HG02798 (cell line): ENCODE measurements at regions not wholly inside any gene's neighbourhood (a gene's known extent, or its start where the extent isn't known, plus 50 kb on each side); places are given as distances from the start of the nearest gene placed in this dataset.

Experiments used
- ATAC-seq: cut with Tn5 transposase; IDR thresholded peaks from one replicate; pipeline ENCODE4 v1.9.1; 2021; ENCODE audit warnings: mild to moderate bottlenecking; ENCODE audit not compliant: unreplicated experiment, poor library complexity

- ATAC-seq, result no peak
Observed at GRCh38 chr13:104256701-104257100, 1190.5 kb upstream of the SLC10A2 start.

DNA sequence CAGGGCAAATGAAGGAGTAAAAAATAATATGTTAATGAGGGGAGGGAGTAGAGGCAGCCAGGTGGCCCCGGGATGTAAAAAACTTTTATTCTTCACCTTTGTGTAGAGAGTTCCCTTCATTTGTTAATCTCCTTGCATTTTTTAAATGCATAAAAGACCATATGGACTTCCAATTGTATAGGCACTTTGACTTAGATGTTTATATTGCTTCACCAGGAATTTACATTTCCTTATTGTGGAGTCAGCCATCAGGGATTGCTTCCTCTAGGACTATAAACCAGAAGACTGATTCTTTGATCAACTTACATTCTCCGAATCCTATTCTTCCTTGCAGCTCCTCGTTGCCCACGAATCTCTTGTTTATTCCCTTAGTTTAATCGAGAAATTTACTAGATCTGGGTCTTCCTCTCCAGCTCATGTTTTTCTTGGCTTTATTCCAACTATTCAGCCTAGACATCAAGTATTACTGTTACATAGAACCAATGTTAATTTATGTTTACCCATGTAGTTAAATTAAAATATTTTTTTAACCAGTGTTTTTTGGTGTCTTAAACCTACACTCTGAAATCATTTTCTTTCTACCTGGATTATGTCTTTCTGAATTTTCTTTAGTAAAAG, 1187.0 kb upstream of the SLC10A2 start:
- no peak for ATAC-seq

DNA sequence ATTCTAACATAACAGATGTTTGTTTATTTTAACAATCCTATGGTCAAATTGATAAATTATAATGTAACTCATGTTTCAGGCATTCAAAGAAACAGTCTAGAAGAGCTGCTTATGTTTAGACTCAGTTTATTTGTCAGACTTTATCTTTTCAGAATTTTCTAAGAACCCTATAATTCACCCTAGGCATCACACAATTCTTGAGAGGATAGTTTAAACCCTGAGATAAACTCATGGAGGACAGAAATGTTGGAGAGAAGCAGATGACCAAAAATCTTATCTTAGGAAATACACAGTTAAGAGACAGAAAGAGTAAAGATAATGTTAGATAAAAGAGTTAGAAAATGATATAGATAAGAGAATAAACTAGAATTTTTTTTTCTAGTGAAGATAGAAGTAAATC, 1185.7 kb upstream of the SLC10A2 start:
- no peak for ATAC-seq

- no peak for ATAC-seq
Observed at GRCh38 chr13:104246955-104247354, 1180.7 kb upstream of the SLC10A2 start.

- no peak for ATAC-seq
Observed at GRCh38 chr13:104206450-104207044, 1140.3 kb upstream of the SLC10A2 start.

- ATAC-seq, result no peak
Observed at GRCh38 chr13:104204177-104204576, 1138.0 kb upstream of the SLC10A2 start.

DNA sequence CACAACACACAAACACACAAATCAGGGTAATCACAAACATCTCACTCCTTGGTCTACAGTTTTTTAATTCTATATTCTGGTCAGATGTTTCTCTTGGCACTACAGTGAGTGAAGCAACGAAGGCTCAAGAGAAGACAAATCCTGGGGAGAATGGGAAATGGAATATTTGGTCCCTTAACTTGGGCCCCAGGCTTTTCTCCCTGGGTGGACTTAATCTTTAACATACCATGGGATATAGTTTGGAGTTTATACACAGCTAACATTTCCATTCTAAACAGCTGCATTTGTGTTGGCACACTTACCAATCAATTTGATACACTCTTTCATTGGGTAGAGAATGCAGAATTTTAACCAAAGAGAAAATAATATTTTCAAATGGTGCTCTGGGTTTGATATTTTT, 1132.6 kb upstream of the SLC10A2 start:
- no peak for ATAC-seq

DNA sequence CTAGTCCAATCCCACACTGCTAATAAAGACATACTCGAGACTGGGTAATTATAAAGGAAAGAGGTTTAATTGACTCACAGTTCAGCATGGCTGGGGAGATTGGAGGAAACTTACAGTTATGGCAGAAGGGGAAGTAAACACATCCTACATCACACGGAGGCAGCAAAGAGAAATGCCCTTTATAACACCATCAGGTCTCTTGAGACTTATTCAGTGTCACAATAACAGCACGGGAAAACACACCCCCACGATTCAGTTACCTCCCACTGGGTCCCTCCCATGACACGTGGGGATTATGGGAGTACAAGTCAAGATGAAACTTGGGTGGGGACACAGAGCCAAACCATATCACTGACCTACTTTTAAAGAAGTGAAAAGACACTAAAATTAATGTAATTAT, 1130.4 kb upstream of the SLC10A2 start:
- no peak for ATAC-seq

DNA sequence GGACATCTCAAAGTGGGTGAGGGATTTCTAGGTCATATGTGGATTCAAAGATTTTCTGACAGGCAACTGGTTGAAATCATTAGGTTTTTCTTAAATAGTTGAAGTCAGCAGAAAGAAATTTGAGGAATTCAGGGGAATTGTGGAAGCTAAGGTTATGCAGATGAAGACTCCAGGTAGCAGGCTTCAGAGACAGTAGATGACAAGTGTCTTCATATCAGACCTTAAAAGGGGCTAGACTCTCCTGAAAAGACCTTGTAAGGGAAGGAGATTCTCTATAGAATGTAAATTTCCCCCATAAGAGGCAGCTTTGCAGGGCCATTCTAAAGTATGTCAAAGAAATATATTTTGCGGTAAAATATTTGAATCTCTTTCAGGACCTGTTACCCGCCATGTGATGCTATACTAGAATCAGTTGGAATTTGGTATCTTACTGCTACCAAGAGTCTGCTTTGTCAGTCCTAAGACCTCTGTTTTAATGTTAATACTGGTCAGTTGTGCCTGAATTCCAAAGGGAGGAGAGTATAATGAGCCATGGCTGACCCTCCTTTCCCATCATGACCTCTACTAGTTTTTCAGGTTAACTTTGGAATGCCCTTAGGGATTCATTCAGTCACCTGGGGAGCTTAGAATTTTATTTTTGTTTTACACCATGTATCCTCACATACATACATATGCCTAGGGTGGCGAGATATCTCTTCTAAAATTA, 1115.5 kb upstream of the SLC10A2 start:
- ATAC-seq, result no peak

- no peak for ATAC-seq
Observed at GRCh38 chr13:104170980-104171555, 1104.9 kb upstream of the SLC10A2 start.

GRCh38 chr13:104163866-104164630, 1097.8 kb upstream of the SLC10A2 start:
- no peak for ATAC-seq

- no peak for ATAC-seq
Observed at GRCh38 chr13:104160536-104160935, 1094.3 kb upstream of the SLC10A2 start.

DNA sequence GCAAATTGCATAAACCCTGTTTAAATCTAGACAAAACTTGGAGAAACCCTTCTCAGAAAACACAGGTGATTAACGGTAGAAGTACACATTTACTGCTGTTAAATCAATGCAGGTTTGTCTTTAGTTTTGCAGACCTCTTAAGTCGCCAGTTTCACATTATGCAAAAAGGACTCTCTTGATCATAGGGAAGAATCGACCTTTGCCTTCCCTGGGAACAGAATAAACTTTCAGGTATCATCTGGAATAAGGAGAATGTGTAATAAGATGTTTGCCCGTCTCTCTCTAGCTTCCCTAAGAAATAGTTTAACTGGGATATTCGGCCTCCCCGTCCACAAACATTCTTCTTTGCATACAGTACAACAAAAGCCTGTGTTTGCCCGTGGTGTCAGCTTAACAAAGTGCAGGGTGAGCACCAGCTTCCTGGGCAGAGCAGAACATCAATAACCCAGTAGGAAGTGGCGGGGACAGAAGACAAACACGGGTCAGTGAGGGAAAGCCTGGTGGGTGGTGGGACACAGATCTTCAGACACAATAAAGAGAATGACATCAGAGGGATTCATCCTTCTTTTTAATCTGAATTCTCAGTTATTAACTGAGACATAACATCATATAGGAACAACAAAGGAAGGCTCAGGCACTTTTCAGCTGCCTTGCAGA, 1077.7 kb upstream of the SLC10A2 start:
- ATAC-seq, result no peak

GRCh38 chr13:104140552-104140951, 1074.3 kb upstream of the SLC10A2 start:
- no peak for ATAC-seq

DNA sequence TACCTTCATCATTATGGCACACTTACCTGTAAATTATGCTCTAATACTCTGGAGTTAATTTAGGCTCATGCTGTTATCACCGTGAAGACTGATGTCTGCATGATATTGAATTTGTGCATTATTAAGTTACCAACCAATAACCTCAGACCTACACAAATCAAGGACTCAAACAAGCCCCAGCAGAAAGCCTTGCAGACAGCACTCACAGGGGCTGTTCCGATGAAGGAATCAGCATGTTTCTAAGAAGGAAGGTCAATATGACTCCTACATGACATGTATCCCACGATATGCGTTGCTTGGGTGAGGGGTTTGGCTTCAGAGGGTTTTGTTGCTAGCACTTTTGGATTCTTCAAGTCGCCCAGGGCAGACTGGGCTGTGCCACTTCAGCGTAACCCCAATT, 1071.2 kb upstream of the SLC10A2 start:
- no peak for ATAC-seq

- no peak for ATAC-seq
Observed at GRCh38 chr13:104132849-104133248, 1066.6 kb upstream of the SLC10A2 start.

GRCh38 chr13:104114101-104114500, 1047.9 kb upstream of the SLC10A2 start:
- no peak for ATAC-seq

GRCh38 chr13:104111031-104111430, 1044.8 kb upstream of the SLC10A2 start:
- ATAC-seq, result no peak

GRCh38 chr13:104106705-104107393, 1040.6 kb upstream of the SLC10A2 start:
- no peak for ATAC-seq
